ENCODE measurements at regions not wholly inside any gene's neighbourhood (a gene's known extent, or its start where the extent isn't known, plus 50 kb on each side); places are given as distances from the start of the nearest gene placed in this dataset.
"Not testable (repeated sequence)": the region's sequence is repeated elsewhere in the genome, so short reads cannot be mapped to it uniquely, and the experiment has no call there.

DNA sequence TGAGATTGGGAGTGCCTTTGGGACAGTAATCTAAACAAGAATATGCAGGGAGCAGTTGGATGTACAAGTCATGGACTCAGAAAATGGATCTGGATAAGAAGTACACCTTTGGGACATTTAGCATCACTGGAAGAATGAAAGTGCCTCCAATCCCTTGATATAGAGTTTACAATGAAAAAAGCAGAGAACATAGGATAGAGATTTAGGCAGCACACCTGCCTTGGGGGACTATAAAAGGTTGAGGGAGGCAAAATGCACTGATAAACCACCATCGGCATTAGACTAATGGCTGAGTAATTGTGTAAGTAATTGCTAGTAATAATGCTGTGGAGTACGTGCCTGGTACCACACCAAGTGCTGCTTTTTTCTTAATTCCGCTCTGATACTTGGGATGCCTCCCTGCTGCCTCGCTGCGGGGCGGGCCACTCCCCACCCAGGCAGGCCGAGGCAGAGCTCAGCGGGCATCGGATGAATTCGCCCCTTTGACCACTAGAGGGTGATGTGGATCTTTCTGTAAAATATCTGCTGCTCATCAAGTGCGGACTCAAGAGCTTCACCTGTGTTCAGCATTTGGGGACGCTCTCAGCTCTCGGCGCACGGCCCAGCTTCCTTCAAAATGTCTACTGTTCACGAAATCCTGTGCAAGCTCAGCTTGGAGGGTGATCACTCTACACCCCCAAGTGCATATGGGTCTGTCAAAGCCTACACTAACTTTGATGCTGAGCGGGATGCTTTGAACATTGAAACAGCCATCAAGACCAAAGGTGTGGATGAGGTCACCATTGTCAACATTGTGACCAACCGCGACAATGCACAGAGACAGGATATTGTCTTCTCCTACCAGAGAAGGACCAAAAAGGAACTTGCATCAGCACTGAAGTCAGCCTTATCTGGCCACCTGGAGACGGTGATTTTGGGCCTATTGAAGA is 99.9 kb downstream of the ANKRD18B start:
- peak; percentile 81 for DNase-seq

DNA sequence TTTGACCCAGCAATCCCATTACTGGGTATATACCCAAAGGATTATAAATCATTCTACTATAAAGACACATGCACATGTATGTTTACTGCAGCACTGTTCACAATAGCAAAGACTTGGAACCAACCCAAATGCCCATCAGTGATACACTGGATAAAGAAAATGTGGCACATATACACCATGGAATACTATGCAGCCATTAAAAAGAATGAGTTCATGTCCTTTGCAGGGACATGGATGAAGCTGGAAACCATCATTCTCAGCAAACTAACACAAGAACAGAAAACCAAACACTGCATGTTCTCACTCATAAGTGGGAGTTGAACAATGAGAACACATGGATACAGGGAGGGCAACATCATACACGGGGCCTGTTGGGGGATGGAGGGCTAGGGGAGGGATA is 104.3 kb downstream of the ANKRD18B start:
- not testable (repeated sequence) for DNase-seq

DNA sequence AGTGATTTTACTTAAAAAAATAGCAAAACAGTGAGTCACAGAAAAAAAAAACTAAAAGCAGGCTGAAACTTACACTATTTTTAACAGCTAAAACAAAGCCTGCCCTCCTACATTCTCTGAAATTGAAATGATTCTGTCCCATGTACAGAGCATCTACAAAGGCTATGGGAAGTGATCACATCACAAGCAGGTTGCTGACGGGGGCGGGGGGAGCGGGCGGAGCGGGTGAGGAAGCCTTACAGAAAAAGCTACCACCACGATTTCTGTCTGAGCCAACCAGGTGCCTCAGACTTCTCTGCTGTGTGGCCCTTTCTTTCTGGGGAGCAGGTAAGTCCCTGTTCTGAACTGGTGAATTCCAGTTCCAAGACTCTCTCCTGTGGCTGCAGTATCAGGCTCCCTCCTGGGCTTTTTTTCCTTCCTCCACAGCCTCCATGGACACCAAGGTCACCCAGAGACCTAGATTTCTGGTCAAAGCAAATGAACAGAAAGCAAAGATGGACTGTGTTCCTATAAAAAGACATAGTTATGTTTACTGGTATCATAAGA is 104.9 kb downstream of the ANKRD18B start:
- DNase-seq: no peak

- DNase-seq: no peak
Measured at GRCh38 chr9:33633636-33634035, 109.6 kb downstream of the ANKRD18B start.

DNA sequence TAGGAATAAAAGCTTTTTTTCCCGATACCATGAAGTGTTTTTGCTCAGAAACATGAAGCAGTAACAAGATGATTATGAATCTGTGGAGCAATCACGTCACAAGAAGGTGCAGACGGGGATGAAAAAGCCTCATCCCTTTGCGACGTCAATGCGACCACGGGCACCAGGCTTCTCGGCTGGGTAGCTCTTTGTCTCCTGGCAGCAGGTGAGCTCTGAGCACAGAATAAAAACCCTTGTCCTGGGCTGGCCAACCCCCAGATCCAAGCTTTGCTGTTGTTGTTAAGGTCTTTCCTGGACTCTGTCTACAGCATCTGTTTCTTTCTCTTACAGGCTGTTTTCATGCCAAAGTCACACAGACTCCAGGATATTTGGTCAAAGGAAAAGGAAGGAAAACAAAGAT is 113.8 kb downstream of the ANKRD18B start:
- no peak for DNase-seq

- no peak for DNase-seq
Measured at GRCh38 chr9:33638391-33638915, 114.4 kb downstream of the ANKRD18B start.

DNA sequence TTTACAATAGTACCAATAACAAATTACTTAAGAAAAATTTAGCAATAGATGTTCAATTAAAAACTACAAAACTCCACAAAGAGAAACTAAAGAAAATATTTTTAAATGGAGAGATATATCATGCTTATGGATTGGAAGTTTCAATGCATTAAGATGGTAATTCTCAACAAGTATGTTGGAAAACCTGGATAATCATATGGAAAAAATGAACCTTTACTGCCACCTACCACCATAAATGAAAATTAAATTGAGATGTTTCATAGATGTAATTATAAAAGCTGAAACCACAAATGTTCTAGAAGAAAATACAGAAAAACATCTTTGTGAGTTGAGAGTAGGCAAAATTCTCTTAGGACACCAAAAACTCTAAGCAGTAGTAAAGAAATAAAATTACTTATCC is 121.7 kb downstream of the ANKRD18B start:
- DNase-seq: no peak

GRCh38 chr9:33649463-33649862 is 125.4 kb downstream of the ANKRD18B start:
- peak; percentile 5 for DNase-seq

- no peak for DNase-seq
Measured at GRCh38 chr9:33651125-33651524, 127.1 kb downstream of the ANKRD18B start.

GRCh38 chr9:33659921-33660320 is 135.4 kb upstream of the PRSS3 start:
- DNase-seq: no peak

DNA sequence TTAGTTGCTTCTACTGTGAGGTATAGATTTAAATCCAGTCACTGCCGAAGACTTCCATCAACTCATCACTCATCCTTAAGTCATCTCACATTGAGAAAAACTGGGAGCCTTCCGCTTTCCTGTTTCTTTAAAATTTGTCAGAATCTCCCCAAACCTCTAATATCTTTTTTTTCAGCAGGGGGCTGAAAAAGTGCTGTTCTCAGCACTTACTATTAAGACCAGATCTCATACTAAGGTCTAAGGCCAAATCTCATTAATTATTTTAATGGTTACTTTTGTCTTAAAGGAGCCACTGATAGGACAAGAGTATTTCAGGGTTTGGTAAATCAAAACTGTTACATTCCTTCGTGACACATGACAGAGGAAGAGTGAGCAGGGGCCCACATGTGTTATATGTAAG is 134.6 kb upstream of the PRSS3 start:
- no peak for DNase-seq

DNA sequence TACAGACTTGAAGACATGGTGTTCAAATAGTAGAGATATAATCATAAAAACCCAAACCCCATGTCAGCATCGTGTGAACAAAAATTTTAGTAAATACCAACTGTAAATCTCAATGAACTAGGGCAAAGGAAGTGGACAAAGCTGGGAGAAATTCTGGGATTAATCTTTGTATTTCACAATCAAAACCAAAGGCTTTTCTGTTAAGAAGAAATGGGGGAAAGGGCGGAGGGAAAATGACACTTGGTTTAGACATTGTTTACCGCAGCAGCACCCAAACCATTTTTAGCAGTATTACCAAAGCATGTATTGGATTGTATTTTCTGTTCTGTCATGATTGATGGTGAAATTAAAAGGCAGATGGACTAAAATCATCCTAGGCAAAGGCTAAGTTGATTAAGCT is 134.2 kb upstream of the PRSS3 start:
- no peak for DNase-seq

- DNase-seq: no peak
Measured at GRCh38 chr9:33662871-33663270, 132.5 kb upstream of the PRSS3 start.

DNA sequence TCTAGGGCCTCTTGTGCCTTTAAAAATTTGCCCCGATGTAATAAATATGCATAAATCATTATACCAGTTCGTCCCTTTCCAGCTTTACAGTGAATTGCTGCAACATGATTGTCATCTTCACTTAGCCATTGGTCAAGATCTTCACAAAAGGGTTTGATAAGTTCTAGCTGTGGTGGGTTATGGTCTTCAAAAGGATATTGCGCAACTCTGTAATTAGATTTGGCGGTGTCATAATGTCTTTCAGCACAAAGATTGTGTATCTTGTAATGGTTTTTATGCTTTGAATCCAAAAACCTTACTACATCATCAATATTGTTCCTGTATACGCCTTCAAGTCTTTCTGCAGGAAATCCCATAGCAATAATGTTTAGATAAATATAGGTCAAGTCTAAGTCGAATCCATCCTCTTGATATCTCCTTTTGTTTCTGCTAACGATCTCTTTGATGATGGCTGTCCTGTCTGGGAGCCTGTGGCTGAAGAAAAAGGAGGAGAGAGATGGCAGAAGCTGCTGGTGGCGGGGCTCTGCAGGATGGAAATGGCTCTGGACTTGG is 119.1 kb upstream of the PRSS3 start:
- not testable (repeated sequence) for DNase-seq

DNA sequence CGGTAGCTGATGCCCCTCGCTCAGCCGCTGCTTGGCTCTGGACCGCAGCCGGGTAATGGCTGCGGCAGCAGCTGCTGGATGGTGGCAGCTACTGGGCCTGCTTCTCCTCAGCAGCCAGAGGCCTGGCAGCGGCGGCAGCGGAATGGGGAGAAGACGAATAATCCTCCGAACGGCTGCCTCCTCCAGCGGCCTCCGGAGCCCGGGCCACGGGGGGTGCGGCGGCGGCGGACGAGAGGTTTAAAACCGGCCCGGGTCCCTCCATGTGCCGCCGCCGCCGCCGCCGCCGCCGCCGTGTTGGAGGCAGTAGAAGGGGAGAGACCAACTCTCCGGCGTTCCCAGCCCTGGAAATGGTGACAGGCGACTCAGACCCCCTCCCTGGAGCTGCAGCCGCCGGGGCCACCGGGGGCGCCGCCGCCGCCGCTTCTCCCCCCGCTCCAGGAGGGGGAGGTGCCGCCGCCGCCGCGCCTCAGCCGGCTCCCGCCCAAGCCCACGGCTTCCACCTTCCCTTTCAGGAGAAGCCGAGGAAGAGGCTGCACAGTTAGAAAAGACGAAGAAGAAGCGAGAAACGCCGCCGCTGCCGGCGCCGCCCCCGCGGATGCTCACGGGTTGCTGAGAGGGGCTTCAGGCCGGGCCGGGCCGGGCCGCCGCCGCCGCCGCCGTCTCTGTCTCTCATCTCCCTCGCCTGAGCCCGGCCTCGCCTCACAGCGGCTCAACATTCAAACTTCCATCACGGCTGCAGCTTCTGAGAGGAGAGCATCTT is 118.4 kb upstream of the PRSS3 start:
- DNase-seq: peak; percentile 15

DNA sequence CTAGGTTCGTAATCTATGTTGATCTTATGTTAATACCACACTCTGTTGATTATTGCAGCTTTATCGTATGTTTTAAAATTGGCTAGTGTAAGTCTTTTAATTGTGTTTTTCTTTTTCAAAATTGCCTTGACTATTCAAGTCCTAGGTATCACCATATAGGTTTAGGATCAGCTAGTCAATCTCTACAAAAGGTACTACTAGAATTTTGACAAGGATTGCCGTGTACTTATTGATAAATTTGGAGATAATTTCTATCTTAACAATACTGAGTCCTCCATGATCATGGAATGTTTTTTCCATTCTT is 117.9 kb upstream of the PRSS3 start:
- no peak for DNase-seq

DNA sequence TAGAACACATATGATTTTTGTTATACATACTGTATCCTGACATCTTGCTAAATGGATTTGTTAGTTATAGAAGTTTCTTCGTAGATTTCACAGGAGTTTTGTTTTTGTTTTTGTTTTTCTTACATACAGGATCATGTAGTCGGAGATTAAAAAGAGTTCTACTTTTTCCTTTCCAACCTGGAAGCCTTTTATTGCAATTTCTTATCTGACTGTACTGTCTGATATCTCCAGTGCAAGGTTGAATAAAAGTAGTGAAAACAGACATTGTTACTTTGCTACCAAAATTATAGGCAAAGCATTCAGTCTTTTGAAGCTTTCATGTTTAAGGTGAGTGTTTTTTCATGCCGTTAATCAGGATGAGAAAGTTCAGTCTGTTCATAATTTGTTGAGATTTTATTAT is 117.4 kb upstream of the PRSS3 start:
- no peak for DNase-seq

DNA sequence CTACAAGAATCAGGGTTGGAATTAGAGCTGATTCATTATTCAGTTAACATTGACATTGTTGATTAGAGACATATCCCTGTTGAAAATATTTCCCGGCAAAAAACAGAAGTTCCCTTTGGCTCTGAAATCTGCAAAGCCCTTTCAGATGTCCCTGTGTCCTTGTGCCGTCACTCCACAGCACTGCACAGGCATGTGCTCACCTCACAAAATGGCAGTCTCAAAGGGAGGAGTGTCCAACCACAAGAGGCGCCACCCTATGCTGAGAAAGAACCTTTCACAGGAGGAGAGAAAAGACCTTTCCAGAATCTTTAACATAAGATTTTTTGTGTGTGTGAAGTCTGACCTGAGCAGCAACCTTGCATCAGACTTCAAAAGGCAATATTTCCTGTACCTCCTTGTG is 112.8 kb upstream of the PRSS3 start:
- no peak for DNase-seq

DNA sequence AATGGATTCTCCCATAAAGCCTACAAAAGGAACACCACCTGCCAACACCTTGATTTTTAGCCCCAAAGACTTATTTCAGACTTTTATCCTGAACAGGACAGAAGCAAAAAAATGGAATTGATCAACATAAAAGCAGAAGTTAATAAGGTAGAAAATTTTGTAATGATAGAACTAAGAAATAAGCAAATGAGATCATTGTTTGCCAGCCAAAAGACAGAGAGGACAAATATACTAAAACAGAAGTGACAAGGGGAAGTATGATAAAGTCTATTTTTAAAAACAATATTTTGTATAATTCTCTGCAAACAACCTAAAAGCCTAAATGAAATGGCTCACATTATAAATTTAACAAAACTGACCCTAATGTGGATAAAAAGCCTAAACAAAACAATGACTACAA is 110.5 kb upstream of the PRSS3 start:
- DNase-seq: no peak

DNA sequence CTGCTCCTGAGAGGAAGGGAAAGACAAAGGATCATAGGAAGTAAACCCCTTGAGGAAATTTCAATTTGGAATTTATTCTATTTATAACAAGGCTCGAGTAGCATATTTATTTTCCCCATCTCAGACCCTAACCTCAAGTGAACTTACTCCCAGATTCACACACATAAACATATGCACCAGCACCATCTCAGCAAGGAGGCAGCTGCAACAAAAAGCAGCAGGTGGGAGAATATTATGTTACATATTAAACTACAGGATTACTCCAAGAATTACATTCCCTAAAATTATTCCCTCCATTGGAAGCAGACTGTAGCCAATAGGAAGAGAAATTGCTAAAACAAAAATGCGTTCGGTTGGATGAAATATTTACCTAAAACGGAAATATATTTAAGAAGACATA is 108.4 kb upstream of the PRSS3 start:
- no peak for DNase-seq

DNA sequence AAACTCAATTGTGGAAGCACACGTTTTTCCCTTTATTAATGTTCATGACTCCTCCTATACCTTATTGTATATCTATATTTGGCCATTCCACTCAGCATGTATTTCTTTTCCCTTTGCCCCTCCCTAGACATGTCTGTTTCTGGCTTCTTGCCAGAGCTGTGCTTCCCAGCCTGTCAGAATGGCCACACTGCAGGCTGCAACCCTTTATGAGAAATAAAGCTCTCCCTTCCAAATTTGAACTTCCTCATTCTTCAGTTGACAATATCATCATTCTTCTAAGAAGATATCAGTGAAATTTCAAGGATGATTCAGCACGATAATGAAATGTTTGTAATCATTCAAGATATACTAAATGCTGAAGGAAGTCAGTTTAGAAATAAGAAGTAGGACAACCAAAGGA is 107.6 kb upstream of the PRSS3 start:
- no peak for DNase-seq

GRCh38 chr9:33690143-33690933 is 105.0 kb upstream of the PRSS3 start:
- no peak for DNase-seq

DNA sequence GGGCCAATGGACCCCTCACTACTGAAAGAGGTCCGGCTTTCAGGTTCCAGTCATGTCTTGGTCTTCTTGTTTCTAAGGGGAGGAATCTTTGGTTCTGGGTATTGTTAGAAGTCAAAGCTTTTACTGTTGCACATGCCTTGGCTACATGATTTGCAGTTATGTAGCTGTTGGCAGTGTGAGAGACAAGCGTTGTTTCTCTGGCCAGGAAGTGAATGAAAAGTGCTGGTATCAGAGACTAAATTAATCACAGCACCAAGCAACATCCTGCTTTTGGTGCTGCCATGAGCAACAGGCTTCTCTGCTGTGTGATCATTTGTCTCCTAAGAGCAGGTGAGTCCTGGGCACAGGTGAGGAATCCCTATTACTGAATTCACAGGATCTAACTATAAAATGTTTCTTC is 100.1 kb upstream of the PRSS3 start:
- DNase-seq: no peak

All from activated CD4-positive, alpha-beta T cell treated with anti-CD3 and anti-CD28 coated beads, Interleukin-10, Interleukin-2, amounts not matched to agents 100 ng/mL and 50 ng/mL, durations not matched to agents 16 hours and 8 hours (primary cell).